ENCODE measurements at regions not wholly inside any gene's neighbourhood (a gene's known extent, or its start where the extent isn't known, plus 50 kb on each side); places are given as distances from the start of the nearest gene placed in this dataset.

DNA sequence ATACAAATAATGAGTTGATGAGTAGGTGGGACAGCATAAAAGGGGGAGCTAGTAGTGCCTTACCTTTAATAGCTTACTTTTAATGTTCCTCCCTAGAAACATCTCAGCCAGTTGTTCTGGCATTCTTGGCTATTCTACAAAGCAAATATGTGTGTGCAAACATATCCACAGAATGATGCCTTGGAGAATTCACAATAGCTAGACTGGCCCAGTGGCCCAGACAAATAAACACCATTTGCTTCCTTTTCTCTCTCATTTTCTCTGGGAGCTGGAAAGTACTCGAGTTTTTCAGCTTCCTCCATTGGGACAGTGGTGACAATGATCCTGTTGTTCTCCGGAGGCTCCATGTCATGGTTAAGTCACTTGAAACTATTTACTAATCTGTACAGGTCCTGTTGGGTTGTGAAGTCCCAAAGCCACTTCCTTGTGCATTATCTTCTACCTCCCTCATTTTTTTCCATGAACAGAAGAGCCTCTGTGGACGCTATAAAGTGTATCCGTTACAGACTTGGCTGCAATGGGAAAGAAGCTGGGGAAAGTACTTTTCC lies 122.9 kb downstream of the DMAC1 start:
- Mint-ChIP-seq H3K4me3 (peak overlapping the region; percentile 3), H3K36me3 (ENCODE audit: low read depth) (no peaks in the 10 kb centered on the region), H3K9me3 (peaks cover 2% of the 10 kb centered on the region), H3K4me1 (peaks cover 18% of the 10 kb centered on the region), H3K27ac (ENCODE audit: unreplicated experiment) (no peak overlapping the region), H3K27me3 (ENCODE audit: low read depth) (no peaks in the 10 kb centered on the region)
- no peak for DNase-seq (ENCODE audit: low read depth, low spot score)
- no peak for TF ChIP-seq CTCF (conservative IDR thresholded peaks at IDR 0.05)

DNA sequence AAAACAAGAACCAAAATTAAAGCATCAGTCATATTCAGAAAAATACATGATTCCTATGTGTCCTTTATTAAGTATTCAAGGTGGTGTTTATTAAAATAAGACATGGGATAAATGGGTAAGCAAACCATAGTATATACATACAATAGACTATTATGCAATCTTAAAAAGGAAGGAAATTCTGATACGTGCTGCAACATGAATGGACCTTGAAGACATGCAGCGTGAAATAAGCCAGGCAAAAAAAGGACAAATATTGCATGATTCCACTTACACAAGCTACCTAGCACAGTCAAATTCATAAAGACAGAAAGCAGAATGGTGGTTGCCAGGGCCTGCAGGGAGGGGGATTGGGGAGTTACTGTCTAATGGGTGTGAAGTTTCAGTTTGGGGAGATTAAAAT lies 127.7 kb downstream of the DMAC1 start:
- no peak for TF ChIP-seq CTCF (conservative IDR thresholded peaks at IDR 0.05)
- Mint-ChIP-seq H3K27me3 (ENCODE audit: low read depth) (no peaks in the 10 kb centered on the region), H3K9me3 (peaks cover under 1% of the 10 kb centered on the region), H3K27ac (ENCODE audit: unreplicated experiment) (no peak overlapping the region), H3K4me1 (peaks cover 13% of the 10 kb centered on the region), H3K4me3 (no peak overlapping the region), H3K36me3 (ENCODE audit: low read depth) (no peaks in the 10 kb centered on the region)
- DNase-seq (ENCODE audit: low read depth, low spot score), result no peak

DNA sequence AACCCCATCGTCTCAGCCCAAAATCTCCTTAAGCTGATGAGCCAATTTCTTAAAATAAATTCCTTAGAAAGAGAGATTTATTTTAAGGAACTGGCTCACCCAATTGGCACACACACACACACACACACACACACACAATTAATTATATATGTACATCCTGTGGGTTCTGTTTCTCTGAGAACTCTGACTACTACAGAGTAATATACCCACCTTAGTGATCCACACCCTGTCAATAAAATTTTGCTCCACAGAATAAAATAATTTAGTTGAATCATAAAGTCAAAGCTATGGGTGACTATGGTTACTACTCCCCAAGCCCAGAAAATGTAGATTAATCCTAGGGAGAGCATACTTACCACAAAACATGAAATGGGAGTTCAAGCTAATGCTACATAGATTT lies 131.0 kb downstream of the DMAC1 start:
- peaks cover 19% of the 10 kb centered on the region for H3K4me1 Mint-ChIP-seq
- no peaks in the 10 kb centered on the region for H3K36me3 Mint-ChIP-seq (ENCODE audit: low read depth)
- no peaks in the 10 kb centered on the region for H3K9me3 Mint-ChIP-seq
- H3K27ac Mint-ChIP-seq (ENCODE audit: unreplicated experiment), result no peak overlapping the region
- no peaks in the 10 kb centered on the region for H3K27me3 Mint-ChIP-seq (ENCODE audit: low read depth)
- TF ChIP-seq CTCF (conservative IDR thresholded peaks at IDR 0.05), result no peak
- no peak overlapping the region for H3K4me3 Mint-ChIP-seq
- no peak for DNase-seq (ENCODE audit: low read depth, low spot score)

GRCh38 chr9:7665874-7666273 lies 133.7 kb downstream of the DMAC1 start:
- no peak for TF ChIP-seq CTCF (conservative IDR thresholded peaks at IDR 0.05)
- Mint-ChIP-seq H3K27ac (ENCODE audit: unreplicated experiment) (peak overlapping the region; percentile 1), H3K4me1 (peaks cover 16% of the 10 kb centered on the region), H3K36me3 (ENCODE audit: low read depth) (no peaks in the 10 kb centered on the region), H3K4me3 (no peak overlapping the region), H3K27me3 (ENCODE audit: low read depth) (no peaks in the 10 kb centered on the region), H3K9me3 (no peaks in the 10 kb centered on the region)
- no peak for DNase-seq (ENCODE audit: low read depth, low spot score)

GRCh38 chr9:7659766-7660165 lies 139.8 kb downstream of the DMAC1 start:
- TF ChIP-seq CTCF (conservative IDR thresholded peaks at IDR 0.05), result no peak
- H3K27ac Mint-ChIP-seq (ENCODE audit: unreplicated experiment), result no peak overlapping the region
- no peaks in the 10 kb centered on the region for H3K27me3 Mint-ChIP-seq (ENCODE audit: low read depth)
- H3K9me3 Mint-ChIP-seq, result peaks cover 3% of the 10 kb centered on the region
- peaks cover 4% of the 10 kb centered on the region for H3K36me3 Mint-ChIP-seq (ENCODE audit: low read depth)
- peaks cover 8% of the 10 kb centered on the region for H3K4me1 Mint-ChIP-seq
- DNase-seq (ENCODE audit: low read depth, low spot score), result no peak
- no peak overlapping the region for H3K4me3 Mint-ChIP-seq

- Mint-ChIP-seq H3K4me1 (peaks cover 20% of the 10 kb centered on the region), H3K9me3 (peaks cover 3% of the 10 kb centered on the region), H3K36me3 (ENCODE audit: low read depth) (peaks cover 4% of the 10 kb centered on the region), H3K27ac (ENCODE audit: unreplicated experiment) (no peak overlapping the region), H3K4me3 (no peak overlapping the region), H3K27me3 (ENCODE audit: low read depth) (no peaks in the 10 kb centered on the region)
- no peak for DNase-seq (ENCODE audit: low read depth, low spot score)
- no peak for TF ChIP-seq CTCF (conservative IDR thresholded peaks at IDR 0.05)
Observed at GRCh38 chr9:7656636-7657035, 142.9 kb downstream of the DMAC1 start.
